ENCODE measurements at regions not wholly inside any gene's neighbourhood (a gene's known extent, or its start where the extent isn't known, plus 50 kb on each side); places are given as distances from the start of the nearest gene placed in this dataset.

GRCh38 chr1:88221411-88221810 lies 462.7 kb upstream of the PKN2 start:
- no peak overlapping the region for H3K4me3 ChIP-seq
- H3K79me2 ChIP-seq (ENCODE audit: control insufficient read depth, insufficient read depth, low read length): no peaks in the 10 kb centered on the region
- H2AFZ ChIP-seq (ENCODE audit: control insufficient read depth, low read depth, low read length): no peak overlapping the region
- ChIA-PET CTCF (interaction anchor here (1.3 kb wide), 1 partner anchor 212 kb away, joined by 3 read pairs; no protein-coding TSS in a partner anchor), RAD21 (ENCODE audit: unreplicated experiment) (interaction anchor here (1.0 kb wide), 1 partner anchor 71 kb away, joined by 3 read pairs; no protein-coding TSS in a partner anchor), SMC1A (ENCODE audit: uncharacterized antibody, unreplicated experiment) (interaction anchor here (1.5 kb wide), 1 partner anchor 41 kb away, joined by 6 read pairs; no protein-coding TSS in a partner anchor), POLR2A (no interaction called here)
- ATAC-seq (no peak), FAIRE-seq (no peak), DNase-seq (ENCODE audit: low read depth, low spot score) (no peak)
- no peaks in the 10 kb centered on the region for H3K4me1 ChIP-seq (ENCODE audit: control insufficient read depth, insufficient read depth, low read length)
- no peaks in the 10 kb centered on the region for H3K36me3 ChIP-seq (ENCODE audit: control insufficient read depth in 2 of 2, insufficient read depth in 2 of 2, low read length in 1 of 2)
- BruUV-seq (replicated peaks): no TSS peak
- H3K27me3 ChIP-seq (replicated peaks in 1 of 2; ENCODE audit: control insufficient read depth in 2 of 2, insufficient read depth in 2 of 2, low read length in 1 of 2): no peaks in the 10 kb centered on the region; a peak in 1 of 4 replicates
- no peaks in the 10 kb centered on the region for H3K9me3 ChIP-seq (replicated peaks; ENCODE audit: control insufficient read depth, insufficient read depth, low read length)
- no peak overlapping the region for H3K9ac ChIP-seq (ENCODE audit: control insufficient read depth, insufficient read depth, low read length)
- in situ Hi-C loops (cut with MboI) (no loop called here), intact Hi-C loops (cut with micrococcal nuclease; ENCODE audit: unreplicated experiment) (no loop called here)
- H3K27ac ChIP-seq (ENCODE audit: control insufficient read depth, insufficient read depth): no peak overlapping the region
- 0% methylated on average over 2 of the region's 2 CpGs for WGBS (ENCODE audit: insufficient coverage, insufficient replicate concordance, low lambda C conversion rate, missing lambda C conversion rate)
- TF ChIP-seq ZNF207 (IDR thresholded peaks at IDR 0.05; ENCODE audit: borderline replicate concordance): no peak
- TF ChIP-seq SIN3A (IDR thresholded peaks at IDR 0.05; ENCODE audit: low read depth, low read length): no peak
- TF ChIP-seq CREB1 (IDR thresholded peaks at IDR 0.05; ENCODE audit: low read depth): no peak
- no peak for TF ChIP-seq SMC3 (IDR thresholded peaks at IDR 0.05; ENCODE audit: borderline replicate concordance, low read length)
- TF ChIP-seq CTCF (IDR thresholded peaks at IDR 0.05 in 2 of 3, conservative IDR thresholded peaks at IDR 0.05 in 1 of 3; ENCODE audit: control insufficient read depth in 2 of 3, extremely low read depth in 1 of 3, insufficient read depth in 1 of 3, low read depth in 3 of 3, low read length in 3 of 3): no peak
- TF ChIP-seq GATAD2B (conservative IDR thresholded peaks at IDR 0.05; ENCODE audit: low read depth): no peak
- TF ChIP-seq NFIC (IDR thresholded peaks at IDR 0.05; ENCODE audit: low read depth, low read length): no peak
- TF ChIP-seq NKRF (conservative IDR thresholded peaks at IDR 0.05): no peak
- TF ChIP-seq BCLAF1 (IDR thresholded peaks at IDR 0.05): no peak
- TF ChIP-seq FOS (IDR thresholded peaks at IDR 0.05; ENCODE audit: borderline replicate concordance, extremely low read depth, insufficient read length): no peak
- TF ChIP-seq ELK1 (IDR thresholded peaks at IDR 0.05; ENCODE audit: low read depth, low read length): no peak
- no peak for TF ChIP-seq E4F1 (IDR thresholded peaks at IDR 0.05; ENCODE audit: borderline replicate concordance, partially characterized antibody)
- no peak for TF ChIP-seq JUNB (IDR thresholded peaks at IDR 0.05)
- TF ChIP-seq EZH2 (IDR thresholded peaks at IDR 0.05; ENCODE audit: borderline replicate concordance, control insufficient read depth, low read depth, low read length): no peak
- no peaks in the 10 kb centered on the region for H4K20me1 ChIP-seq (ENCODE audit: control insufficient read depth, insufficient read depth)
- no peak overlapping the region for H3K4me2 ChIP-seq (ENCODE audit: control insufficient read depth, insufficient read depth)

Measured in GM12878 (cell line).